GM10266 (cell line): ENCODE measurements at regions not wholly inside any gene's neighbourhood (a gene's known extent, or its start where the extent isn't known, plus 50 kb on each side); places are given as distances from the start of the nearest gene placed in this dataset.

Experiments used
- DNase-seq: peaks from one replicate; pipeline ENCODE4 v3.0.0; 2012; ENCODE audit errors: extremely low spot score
- CTCF ChIP-seq: IDR thresholded peaks from 2 replicates; pipeline ENCODE4 v1.5.1; 2012; ENCODE audit warnings: mild to moderate bottlenecking, low read depth; ENCODE audit not compliant: control insufficient read depth, insufficient read depth; ENCODE audit errors: missing control alignments

GRCh38 chr5:110169461-110169860 is 479.7 kb downstream of the MAN2A1 start:
- TF ChIP-seq CTCF, result no peak
- DNase-seq, result no peak

GRCh38 chr5:110177729-110178128 is 488.0 kb downstream of the MAN2A1 start:
- DNase-seq, result no peak
- TF ChIP-seq CTCF, result no peak

GRCh38 chr5:110179321-110179720 is 489.6 kb downstream of the MAN2A1 start:
- no peak for TF ChIP-seq CTCF
- no peak for DNase-seq

GRCh38 chr5:110194191-110194590 is 504.5 kb downstream of the MAN2A1 start:
- DNase-seq, result no peak
- no peak for TF ChIP-seq CTCF

GRCh38 chr5:110195288-110195687 is 505.6 kb downstream of the MAN2A1 start:
- no peak for DNase-seq
- TF ChIP-seq CTCF, result no peak

- no peak for DNase-seq
- no peak for TF ChIP-seq CTCF
Measured at GRCh38 chr5:110201791-110202190, 512.1 kb downstream of the MAN2A1 start.

- no peak for DNase-seq
- TF ChIP-seq CTCF, result no peak
Measured at GRCh38 chr5:110203661-110204060, 513.9 kb downstream of the MAN2A1 start.
